Posterior cingulate gyrus (tissue), 11 donors: ENCODE measurements at regions not wholly inside any gene's neighbourhood (a gene's known extent, or its start where the extent isn't known, plus 50 kb on each side); places are given as distances from the start of the nearest gene placed in this dataset.

Source experiments
- DNase-seq, 10 donors: peaks; one replicate each; pipeline versions ENCODE4 v3.0.0 to v3.0.0-alpha.2; 2020 to 2021; ENCODE audit warnings: mixed read lengths in 3 of 10
- intact Hi-C: fragments of 100-400 bp; cut with DNase I; formaldehyde crosslinking; loops from one replicate; pipeline ENCODE4 v1.15.1; 2023

DNA sequence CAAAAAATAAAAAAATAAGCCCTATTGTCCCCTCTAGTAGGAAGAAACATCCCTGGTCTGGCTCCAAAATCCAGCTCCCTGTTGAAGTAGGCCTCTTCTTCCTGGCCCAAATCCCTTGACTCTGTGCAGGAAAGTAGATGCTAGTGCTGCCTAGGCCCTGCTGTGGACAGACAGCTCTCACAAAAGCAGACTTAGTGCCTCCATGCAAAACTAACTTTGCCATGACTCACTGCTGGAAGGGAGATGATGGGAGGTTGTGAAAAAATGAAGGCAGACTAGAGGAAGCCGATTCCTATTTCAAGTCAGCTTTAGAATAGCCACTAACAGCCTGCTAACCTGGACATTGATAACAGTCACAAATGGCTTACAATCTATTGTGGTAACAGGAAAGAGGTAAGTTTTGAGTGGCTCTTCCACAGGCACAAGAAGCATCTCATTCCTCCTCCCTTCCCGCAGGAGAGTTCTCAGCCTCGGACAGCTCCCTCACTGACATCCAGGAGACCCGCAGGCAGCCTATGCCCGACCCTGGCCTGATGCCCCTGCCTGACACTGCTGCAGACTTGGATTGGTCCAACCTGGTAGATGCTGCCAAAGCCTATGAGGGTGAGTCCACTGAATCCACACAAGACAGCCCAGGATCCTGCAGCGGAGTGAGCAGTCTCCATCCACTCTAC is 198.9 kb upstream of the RGS6 start:
- no peak for DNase-seq
- intact Hi-C loops, result no loop called here

DNA sequence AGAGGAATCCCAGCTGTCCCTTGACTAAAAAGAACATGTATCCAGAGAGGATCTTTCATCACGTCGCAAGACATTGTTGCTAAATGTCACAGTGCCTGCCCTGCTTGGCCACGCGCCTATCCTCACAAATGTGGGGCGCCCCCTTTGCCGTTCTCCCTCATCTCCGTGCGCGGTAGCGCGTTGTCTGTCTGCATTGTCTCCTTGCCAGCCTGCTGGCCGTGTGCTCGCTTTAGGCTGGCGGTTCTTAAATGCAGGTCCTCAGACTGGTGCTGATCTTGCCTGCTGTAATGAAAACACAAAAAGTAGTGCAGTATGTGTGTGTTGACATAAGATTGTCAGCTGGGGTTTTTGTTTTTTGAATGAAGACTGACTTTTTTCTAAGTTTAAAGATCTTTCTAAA is 198.2 kb upstream of the RGS6 start:
- intact Hi-C loops, result no loop called here
- peak in 1 of 10 donors; percentile 37 for DNase-seq

DNA sequence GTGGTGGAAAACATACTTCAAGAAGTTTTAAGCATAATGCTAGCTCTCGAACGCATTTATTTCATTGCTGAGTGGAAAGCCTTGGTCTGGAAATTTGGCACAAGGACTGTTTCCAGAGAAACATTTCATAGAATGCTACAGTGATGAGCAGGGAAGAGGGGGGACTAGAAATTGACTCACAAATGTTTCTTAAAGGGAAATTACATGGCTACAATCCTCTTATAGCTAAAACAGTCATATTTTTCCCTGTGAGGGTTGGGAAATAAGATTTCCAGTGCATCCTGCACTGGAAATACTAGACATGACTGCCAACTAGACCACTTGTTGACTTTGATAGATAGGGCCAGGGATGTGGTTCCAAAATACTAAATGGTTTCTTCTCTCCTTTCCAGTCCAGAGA is 197.3 kb upstream of the RGS6 start:
- no peak for DNase-seq
- intact Hi-C loops, result no loop called here

DNA sequence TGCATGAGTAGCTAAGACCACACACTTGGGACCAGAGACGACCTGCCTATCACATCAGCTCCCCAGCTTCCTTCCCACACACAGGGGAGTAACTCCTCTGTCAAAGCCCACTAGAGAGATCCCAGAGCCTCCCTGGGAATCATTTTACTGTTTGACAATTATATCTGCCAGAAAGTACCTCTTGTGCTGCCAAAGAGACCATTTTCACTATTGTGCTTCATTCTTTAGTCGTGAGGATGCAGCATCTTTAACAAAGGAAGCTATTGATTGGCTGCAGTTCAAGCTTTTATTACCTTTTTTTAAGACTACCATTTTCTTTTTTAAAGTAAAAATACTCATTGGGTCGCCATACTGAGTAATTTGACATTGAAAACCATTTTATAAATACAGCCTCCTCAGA is 194.5 kb upstream of the RGS6 start:
- intact Hi-C loops, result no loop called here
- DNase-seq, result no peak

DNA sequence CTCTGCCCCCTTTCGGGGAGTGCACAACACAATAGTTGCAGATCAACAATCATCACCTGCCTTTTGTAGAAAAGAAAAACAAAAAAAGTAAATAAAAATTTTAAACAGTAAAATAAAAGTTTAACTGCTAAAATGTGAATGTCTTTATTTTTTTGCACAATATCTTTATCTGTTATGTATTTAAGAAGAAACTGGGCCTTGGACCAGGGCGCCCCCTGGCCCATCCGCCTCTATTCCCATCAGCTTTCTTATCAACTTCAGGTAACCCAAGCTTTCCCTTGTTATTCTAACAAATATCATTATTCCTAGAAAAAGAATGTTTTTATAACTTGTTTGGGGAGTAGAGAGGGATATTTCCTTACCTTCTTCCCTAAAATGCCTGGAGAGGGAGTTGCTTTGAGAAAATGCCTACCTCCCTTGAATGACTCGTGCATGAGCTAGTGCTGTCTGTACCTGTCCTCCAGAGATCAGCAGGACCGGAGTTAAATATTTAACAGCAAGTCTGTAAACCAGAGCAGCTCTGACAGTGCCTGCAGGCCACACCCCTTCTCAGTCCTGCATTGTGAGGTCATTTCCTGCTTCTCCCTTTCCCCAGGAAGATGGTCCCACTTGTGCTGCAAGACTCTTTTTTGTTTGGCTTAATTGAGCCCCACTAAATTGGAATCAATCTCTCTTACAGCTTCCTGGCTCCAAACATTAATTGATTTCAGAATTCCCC is 192.8 kb upstream of the RGS6 start:
- intact Hi-C loops, result no loop called here
- no peak for DNase-seq

DNA sequence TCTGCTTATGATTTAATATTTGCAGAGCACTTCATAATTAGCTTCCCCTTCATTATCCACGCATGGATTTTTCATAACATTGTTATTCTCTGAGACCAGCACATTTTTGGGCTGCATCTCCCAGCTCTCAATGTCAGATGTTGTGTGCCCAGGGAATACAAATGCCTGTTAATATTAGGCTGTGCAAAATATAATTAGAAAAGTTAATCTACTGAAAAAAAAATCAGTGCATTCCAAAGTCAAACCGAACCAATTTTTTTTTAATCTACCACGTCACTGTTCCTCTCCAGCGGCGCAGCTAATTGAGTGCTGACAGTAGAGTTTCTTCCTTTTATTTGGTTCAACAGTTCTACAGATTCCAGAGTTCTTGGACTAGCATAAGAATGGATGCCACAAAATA is 191.0 kb upstream of the RGS6 start:
- intact Hi-C loops, result no loop called here
- no peak for DNase-seq

DNA sequence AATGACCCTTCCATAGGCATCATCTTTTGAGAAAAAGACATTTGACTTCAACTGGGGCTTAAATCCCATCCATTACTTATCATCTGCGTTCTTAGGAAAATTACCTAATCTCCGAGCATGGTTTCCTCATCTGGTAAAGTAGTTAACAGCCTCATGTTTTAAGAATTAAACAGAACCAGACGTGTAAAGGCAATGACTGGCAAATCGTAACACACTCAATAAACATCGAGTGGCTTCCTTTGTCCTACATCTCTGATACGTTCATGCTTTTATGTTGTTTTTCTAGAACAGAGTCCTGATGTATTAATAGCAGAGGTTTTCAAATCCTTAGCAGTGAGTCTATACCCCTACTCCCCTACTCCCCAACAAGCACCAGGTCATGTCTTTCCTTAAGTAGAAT is 189.7 kb upstream of the RGS6 start:
- DNase-seq, result no peak
- intact Hi-C loops, result no loop called here

DNA sequence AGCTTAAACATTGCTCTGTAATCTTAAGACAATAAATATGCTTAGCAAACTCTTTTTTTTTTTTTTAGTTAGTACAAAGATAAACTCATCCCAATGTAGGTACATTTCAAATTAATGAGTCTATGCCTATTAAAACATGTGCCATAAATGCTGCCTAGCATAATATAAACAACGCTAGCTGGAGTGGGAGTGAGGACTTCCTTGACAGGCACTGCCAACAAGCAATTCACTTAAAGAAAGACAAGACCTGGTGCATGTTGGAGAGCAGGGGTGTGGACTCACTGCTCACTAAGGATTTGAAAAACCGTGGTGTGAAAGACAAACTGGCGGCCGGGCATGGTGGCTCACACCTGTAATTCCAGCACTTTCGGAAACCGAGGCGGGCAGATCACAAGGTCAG is 187.2 kb upstream of the RGS6 start:
- intact Hi-C loops, result no loop called here
- DNase-seq, result no peak

DNA sequence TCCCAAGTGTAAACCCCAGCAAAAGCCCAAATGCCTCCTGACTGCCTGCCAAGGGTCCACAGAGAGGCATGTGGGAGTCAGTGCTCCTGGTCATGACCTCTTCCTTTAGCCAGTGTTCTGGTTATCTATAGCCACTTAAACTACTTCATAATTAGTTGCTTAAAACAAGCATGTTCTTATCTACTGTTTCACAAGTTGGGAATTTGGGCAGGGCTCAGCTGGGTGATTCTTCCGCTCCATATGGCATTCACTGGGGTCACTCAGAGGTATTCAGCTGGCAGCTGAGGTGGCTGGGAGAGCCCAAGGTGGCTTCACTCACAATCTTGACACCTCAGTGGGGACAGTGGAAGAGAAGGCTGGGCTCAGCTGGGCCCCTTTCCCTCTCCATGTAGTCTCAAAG is 184.0 kb upstream of the RGS6 start:
- intact Hi-C loops, result no loop called here
- DNase-seq, result no peak

DNA sequence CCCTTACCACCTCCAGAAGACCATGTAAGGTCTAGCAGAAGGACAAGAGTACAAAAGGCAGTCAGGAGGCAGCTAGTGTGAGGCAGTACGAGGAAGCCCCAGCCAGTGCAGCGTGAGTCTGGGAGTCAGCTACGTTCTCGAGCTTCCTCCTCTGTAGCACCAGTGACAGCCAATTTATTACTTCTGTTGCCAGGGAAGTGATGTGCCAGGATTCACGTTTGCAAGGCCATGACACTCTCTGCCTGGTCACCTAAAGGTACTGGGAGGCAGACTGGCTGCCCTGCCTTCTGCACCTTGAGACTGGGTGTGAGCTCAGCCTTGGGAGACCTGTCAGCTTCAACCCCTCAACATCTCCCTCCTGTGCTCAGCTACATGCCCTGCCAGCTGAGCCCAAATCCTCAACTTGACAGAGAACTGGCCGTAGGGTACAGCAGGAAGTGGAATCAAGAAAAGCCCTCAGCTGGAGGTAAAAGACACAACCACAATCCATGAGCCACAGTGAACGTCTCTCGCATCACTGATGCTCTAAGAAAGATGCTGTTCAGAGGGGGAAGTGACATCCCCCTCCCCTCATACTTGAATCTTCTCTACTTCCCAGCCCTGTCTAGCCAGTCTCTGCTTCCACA is 182.5 kb upstream of the RGS6 start:
- intact Hi-C loops, result no loop called here
- DNase-seq, result no peak

DNA sequence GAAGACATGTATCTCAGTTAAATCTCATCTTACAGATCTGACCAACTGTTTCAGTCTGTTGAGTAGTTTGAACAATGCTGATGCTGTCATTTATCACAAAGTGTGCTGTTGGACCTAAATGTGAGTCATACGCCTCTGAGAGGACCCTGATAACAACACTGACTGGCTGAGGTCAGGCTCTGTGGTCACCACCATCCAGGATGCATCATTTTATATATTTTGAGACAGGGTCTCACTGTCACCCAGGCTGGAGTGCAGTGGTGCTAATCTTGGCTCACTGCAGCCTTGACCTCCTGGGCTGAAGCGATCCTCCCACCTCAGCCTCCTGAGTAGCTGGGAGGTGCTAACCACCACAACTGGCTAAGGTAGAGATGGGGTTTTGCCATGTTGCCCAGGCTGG is 181.0 kb upstream of the RGS6 start:
- DNase-seq, result no peak
- intact Hi-C loops, result no loop called here

DNA sequence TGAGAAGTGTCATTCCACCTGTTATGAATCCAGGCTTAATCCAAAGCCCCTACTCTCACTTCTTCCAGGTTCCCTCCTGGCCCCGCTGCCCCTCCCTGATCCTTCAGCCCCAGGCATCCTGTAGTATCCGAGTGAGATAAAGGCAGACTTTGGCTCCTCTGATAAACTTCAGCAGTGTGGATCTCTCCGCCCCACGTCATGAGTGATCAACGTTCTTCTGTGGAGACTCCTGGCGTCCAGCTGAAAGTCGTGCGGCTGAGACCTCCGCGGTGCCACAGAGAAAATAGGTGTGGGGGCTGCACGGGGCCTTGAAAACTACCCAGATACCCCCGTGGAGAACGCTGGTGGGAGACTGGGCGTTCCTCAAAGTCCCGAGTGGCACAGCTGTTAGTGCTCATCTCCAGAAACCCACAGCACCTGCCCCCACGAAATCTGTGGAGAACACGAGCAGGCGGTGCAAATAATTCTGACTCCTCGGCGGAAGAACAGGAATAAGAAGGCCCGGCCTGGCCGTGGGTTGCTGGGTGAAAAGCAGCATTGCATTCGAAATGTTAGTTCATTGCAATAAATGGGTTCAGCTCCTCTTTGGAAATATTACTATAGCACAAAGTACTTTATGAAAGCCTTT is 180.0 kb upstream of the RGS6 start:
- DNase-seq, result peak in 3 of 10 donors; percentile 81 to 86 (median 85)
- intact Hi-C loops, result no loop called here

DNA sequence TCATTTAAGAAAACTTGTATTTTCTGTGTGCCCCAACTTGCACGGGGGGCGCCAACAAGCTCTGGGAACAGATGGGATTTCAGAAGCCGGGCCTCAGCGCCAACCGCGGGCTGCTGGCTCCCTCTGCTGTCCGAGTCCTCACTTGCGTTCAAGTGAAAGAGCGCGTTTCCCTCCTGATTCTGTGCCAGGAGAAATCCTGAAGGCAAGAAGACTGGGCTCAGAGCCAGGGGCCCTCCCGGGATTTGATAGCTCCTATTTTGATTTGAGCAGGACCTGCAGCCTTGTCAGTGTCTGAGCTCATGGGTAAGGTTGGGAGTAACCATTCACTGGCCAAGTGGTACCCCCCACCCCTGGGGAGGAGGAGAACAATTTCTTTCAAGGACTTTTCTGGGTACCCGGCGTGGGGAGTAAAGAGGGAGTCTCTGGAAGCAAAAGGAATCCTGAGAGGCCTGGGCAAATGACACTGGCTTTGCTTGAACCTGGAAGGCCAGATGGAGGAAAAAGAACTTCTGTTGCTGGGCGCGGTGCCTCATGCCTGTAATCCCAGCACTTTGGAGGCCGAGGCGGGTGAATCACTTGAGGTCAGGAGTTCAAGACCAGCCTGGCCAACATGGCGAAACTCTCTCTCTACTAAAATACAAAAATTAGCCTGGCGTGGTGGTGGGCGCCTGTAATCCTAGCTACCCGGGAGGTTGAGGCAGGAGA is 179.0 kb upstream of the RGS6 start:
- intact Hi-C loops, result loop anchor here (1.0 kb wide), 2 partner anchors 431 to 614 kb away; no protein-coding TSS in a partner anchor
- peak; percentile 69 to 98 (median 86) for DNase-seq

DNA sequence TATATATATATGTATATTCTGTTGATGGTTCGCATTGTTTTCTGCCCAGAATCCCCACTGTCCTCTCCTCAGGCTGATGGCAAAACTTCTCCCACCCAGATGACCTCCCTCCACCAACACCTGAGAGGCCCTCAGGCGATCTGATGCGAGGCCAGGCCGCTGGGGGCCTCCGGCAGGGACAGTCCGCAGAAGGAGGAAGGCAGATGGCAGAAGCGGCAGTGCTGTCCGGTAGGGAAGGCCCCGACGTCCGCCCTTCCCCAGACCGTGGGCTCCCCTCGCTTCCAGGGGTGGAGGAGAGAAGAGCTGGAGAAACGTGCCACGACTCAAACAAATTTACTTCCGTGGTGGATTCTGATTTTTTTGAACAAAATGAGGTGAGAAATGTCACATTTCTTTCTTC is 178.3 kb upstream of the RGS6 start:
- DNase-seq, result no peak

DNA sequence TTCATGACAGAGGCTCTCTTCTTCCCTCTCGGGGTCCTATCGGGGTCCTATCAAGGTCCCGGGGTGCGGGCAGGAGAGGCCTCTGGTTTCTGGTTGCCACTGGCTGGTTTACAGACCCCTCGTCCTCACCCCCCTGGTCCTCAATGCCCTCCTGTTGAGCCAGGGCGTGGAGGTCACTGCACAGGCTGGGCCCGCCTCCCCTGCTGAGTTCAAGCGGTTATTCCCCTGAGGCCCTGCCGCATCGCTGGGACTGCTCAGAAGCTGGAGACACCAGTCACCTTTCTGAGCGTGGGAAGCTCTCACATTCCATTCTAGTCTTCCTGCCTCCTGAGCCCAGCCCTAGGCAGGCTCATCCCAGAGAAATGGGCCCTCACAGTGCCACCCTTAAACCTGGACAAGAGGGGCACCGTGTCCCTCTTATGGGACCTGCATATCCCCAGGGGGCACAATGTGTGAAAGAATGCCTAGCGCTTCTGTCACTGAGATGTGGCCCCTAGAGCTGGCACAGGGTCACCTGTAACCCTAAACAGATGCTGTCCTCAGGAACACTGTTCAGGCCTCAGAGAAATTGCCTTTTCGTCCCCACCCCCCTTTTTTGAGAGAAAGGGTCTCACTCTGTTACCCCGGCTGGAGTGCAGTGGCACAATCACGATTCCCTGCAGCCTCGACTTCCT is 177.7 kb upstream of the RGS6 start:
- intact Hi-C loops, result no loop called here
- DNase-seq, result no peak

More for the DNA sequence above, 178.3 kb upstream of the RGS6 start:
- intact Hi-C loops, result loop anchor here (1.0 kb wide), 2 partner anchors 432 to 615 kb away; no protein-coding TSS in a partner anchor

DNA sequence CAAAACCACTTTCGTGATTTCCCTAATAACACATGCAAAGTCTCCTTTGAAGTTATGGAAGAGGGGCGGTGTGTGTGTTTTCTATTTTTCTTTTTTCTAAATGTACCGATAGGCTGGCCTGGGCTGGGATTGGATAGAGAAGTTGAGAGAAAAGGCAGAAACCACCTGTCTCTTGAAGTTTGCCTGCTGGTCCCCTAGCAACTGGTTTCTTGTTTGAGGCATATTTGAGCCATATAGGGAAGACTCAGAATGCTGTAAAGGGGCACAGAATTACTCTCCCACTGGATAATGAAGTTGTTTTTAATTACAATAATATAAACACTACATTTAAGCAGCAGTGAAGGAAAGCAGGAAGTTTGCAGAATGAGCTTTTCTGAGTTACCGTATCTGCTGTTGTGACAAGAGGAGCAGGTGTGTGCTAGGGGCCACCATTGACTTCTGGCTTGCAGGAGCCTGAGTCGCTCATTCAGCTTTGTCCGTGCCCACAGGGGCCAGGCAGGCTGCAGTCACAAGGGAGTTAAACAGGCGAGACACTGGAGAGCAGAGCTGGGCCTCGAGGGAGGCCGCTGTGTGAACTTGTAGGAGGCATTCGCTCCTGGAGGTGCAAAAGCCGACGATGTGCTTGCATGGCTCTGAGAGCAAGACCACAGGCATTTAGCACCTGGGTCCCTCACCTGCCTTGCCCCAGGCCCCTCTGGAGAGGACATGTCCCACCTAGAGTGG is 173.8 kb upstream of the RGS6 start:
- intact Hi-C loops, result no loop called here

DNA sequence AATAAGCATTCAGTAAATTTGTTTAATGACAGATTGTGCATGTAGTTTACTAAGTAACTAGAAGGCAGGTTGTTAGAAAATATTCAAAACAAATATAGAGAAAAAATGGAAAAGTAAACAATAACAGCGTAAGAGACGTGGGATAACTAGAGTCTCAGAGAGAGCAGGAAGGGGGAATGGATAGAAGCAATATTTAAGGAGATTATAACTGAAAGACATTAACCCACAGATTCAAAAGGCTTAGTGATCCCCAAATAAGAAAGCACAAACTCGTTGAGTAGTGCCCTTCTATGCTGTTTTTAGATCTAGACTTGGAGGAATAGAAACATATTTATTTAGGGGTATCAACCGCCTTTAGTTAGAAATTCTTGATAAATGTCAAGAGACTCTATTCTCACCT is 169.7 kb upstream of the RGS6 start:
- intact Hi-C loops, result no loop called here
- no peak for DNase-seq

More for the DNA sequence above, 173.8 kb upstream of the RGS6 start:
- DNase-seq, result no peak

DNA sequence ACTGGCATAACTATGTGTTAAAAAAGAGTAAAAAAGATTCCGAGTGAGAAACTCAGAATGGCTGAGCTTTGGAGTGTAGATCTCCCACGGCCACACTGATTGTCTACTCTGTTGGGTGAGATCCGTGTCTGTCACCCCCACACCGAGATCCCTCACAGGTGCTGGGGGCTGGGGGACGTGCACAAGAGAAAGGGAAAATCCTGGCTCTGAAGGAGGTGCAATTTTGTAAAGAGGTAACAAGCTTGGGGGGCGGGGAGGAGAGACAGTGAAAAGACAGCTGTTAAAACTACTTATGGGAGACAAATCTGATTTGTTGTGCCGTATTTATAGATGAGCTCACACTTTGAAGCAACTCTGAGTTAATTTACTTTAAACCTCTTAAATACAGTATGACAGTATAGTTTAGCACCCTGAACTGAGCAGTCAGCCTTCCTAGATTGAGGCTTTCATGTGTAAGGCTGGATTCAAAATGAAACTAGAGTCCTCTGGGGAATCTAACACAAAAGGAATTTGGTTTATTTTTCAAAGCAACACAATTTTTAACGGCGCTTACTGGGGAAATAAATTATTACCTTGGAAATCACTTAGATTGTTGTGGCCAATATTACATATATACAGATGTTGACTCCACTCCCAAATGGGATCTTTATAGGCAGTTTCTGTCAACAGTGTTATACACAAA is 167.4 kb upstream of the RGS6 start:
- DNase-seq, result no peak
- intact Hi-C loops, result no loop called here

DNA sequence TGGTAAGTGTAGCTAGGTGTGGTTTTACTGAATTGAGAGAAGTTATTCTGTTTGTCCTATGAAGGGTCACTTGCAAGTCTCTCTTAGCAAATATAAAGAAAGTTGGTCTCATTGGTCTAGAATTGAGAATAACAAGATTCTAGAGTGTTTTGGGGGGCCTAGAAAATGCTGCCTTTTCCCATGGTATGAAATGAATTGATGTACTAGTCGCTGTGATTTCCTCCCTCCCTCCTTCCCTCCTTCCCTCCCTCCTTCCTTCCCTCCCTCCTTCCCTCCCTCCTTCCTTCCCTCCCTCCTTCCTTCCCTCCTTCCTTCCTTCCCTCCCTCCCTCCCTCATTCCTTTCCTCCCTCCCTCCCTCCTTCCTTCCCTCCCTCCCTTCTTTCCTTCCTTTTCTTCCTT is 166.7 kb upstream of the RGS6 start:
- DNase-seq, result no peak
- intact Hi-C loops, result no loop called here
